Psoas muscle (tissue), 7 donors: ENCODE measurements at regions not wholly inside any gene's neighbourhood (a gene's known extent, or its start where the extent isn't known, plus 50 kb on each side); places are given as distances from the start of the nearest gene placed in this dataset.
A peak's percentile ranks its signal among the peaks of the same experiment; 100 is the strongest.

ENCODE experiments used
- ATAC-seq, 4 donors: fragments of 200-7000 bp; cut with Tn5 transposase; one replicate each; pipeline ENCODE4 v1.9.1; 2020; ENCODE audit warnings: moderate library complexity in 3 of 4, mild to moderate bottlenecking in 2 of 4
- DNase-seq, 2 donors: peaks; one replicate each; pipeline ENCODE4 v3.0.0-alpha.2; 2020
- H3K27ac ChIP-seq: fragments of 200-600 bp; one replicate; pipeline ENCODE4 v1.8.0; 2022
- H3K27me3 ChIP-seq, 3 donors: fragments of 200-600 bp in 1 of 3; one replicate each; pipeline versions ENCODE4 v1.6.1 to v1.8.0; 2013 to 2022; ENCODE audit warnings: low read length in 2 of 3, mild to moderate bottlenecking in 2 of 3, moderate library complexity in 1 of 3; ENCODE audit not compliant: insufficient read depth in 3 of 3
- H3K36me3 ChIP-seq, 2 donors: fragments of 200-600 bp in 1 of 2; one replicate each; pipeline versions ENCODE4 v1.6.1 to v1.8.0; 2013 to 2022; ENCODE audit warnings: low read depth in 1 of 2, mild to moderate bottlenecking in 1 of 2, moderate library complexity in 1 of 2; ENCODE audit not compliant: insufficient read depth in 1 of 2
- H3K4me1 ChIP-seq: fragments of 200-600 bp; one replicate; pipeline ENCODE4 v1.8.0; 2022
- H3K4me3 ChIP-seq: fragments of 200-600 bp; one replicate; pipeline ENCODE4 v1.8.0; 2022; ENCODE audit warnings: mild to moderate bottlenecking
- H3K9me3 ChIP-seq: fragments of 200-600 bp; one replicate; pipeline ENCODE4 v1.8.0; 2022
- WGBS, 3 donors: extraction: QIAGEN DNeasy Blood & Tissue Kit; methylation state at CpG; one replicate each; pipeline versions ENCODE4 v1.1.6 to v1.1.7; 2013; 5-methylcytosine and 5-hydroxymethylcytosine counted together
- intact Hi-C, 2 donors: fragments of 100-400 bp; cut with DNase I; formaldehyde crosslinking; loops; one replicate each; pipeline versions ENCODE4 v1.11.0 to v1.14.2; 2022
- TF ChIP-seq, protein P1 (sequence below): fragments of 200-600 bp; IDR thresholded peaks from one replicate; pipeline ENCODE4 v1.8.0; 2022; ENCODE audit warnings: antibody characterized with exemption
- donor health status: healthy with polysubstance abuse.
- donor health status: DM: no; HTN: no; CAD: no; lungs with moderate emphysema.
- donor health status: Bipolar disorder and iron deficiency.
- donor health status: healthy.
- donor health status: DM: yes; HTN: yes; CAD: no.
- donor health status: DM: no; HTN: no; CAD: no.
- donor health status: DM: yes; HTN: yes; CAD: no.

DNA sequence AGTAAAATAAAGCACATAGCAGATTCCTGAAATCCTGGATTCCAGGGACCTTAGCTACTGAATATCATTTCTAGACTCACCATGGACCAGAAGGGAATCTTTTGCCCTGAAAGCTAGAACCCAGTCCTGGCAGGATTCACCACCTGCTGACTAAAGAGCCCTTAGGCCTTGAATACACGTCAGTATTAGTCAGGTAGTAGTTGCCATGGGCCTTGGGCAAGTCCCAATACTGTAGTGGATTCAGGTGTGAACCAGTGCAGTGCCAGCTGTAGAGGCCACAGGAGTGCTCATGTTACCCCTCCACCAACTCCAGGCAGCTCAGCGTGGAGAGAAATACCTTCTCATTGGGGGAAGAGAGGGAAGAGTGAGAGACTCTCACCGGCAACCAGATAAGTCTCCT lies 64.1 kb upstream of the UBQLN2 start:
- 59 to 84% (median 66%) methylated on average over 3 of the region's 3 CpGs for WGBS, 3 donors
- ATAC-seq (no peak), DNase-seq (no peak)
- no peaks in the 10 kb centered on the region for H3K9me3 ChIP-seq
- H3K27ac ChIP-seq: no peak overlapping the region
- intact Hi-C loops: no loop called here
- H3K4me3 ChIP-seq: no peak overlapping the region
- H3K4me1 ChIP-seq: no peaks in the 10 kb centered on the region
- TF ChIP-seq, protein P1, sequence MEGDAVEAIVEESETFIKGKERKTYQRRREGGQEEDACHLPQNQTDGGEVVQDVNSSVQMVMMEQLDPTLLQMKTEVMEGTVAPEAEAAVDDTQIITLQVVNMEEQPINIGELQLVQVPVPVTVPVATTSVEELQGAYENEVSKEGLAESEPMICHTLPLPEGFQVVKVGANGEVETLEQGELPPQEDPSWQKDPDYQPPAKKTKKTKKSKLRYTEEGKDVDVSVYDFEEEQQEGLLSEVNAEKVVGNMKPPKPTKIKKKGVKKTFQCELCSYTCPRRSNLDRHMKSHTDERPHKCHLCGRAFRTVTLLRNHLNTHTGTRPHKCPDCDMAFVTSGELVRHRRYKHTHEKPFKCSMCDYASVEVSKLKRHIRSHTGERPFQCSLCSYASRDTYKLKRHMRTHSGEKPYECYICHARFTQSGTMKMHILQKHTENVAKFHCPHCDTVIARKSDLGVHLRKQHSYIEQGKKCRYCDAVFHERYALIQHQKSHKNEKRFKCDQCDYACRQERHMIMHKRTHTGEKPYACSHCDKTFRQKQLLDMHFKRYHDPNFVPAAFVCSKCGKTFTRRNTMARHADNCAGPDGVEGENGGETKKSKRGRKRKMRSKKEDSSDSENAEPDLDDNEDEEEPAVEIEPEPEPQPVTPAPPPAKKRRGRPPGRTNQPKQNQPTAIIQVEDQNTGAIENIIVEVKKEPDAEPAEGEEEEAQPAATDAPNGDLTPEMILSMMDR: no peak
- H3K36me3 ChIP-seq: no peaks in the 10 kb centered on the region
- peaks cover 0 to 9% (median 0%) of the 10 kb centered on the region in 3 donors for H3K27me3 ChIP-seq

DNA sequence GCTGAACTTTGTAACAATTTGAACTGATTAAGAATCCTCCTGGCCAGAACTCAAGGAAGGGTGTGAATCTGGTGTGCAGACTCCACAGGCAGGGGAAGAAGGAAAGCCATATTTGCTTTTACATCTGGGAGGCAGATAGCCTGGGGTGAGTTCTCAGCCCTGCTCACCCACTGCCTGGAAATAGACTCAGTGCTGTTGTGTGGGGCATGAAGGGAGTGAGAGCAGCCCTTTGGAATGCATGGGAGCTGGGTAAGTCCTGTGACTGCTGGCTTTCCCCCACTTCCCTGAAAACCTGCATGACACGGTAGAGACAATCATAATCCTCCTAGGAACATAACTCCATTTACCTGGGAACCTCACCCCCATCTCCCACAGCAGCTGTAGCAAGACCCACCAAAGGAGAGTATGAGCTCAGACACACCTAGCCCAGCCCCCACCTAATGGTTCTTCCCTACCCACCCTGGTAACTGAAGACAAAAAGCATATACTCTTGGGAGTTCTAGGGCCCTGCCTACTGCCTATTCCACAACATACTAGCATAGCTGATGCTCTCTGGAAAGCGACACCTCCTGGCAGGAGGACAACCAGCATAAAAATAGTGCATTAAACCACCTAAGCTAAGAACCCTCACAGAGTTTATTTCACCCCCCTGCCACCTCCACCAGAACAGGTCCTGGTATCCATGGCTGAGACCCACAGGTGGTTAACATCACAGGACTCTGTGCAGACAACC lies 59.3 kb upstream of the UBQLN2 start:
- 32 to 46% (median 36%) methylated on average over 2 of the region's 2 CpGs for WGBS, 3 donors
- intact Hi-C loops: no loop called here
- Histone ChIP-seq H3K9me3 (no peaks in the 10 kb centered on the region), H3K27me3 (peaks cover 0 to 9% (median 0%) of the 10 kb centered on the region in 3 donors), H3K4me1 (no peaks in the 10 kb centered on the region), H3K27ac (no peak overlapping the region), H3K4me3 (no peak overlapping the region), H3K36me3 (no peaks in the 10 kb centered on the region)
- ATAC-seq (peak in 1 of 4 donors; percentile 62), DNase-seq (no peak)
- TF ChIP-seq, protein P1: no peak

DNA sequence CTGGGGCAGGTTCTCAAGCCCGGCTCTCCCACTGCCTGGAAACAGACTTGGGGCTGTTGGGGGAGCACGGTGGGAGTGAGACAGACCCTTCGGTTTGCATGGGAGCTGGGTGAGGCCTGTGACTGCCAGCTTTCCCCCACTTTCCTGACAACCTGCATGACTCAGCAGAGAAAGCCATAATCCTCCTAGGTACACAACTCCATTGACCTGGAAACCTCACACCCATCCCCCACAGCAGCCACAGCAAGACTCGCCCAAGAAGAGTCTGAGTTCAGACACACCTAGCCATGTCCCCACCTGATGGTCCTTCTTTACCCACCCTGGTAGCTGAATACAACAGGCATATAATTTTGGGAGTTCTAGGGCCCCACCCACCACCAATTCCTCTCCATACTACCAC lies 57.6 kb upstream of the UBQLN2 start:
- Histone ChIP-seq H3K27me3 (peaks cover 0 to 10% (median 0%) of the 10 kb centered on the region in 3 donors), H3K4me3 (no peak overlapping the region), H3K4me1 (no peaks in the 10 kb centered on the region), H3K27ac (no peak overlapping the region), H3K36me3 (no peaks in the 10 kb centered on the region), H3K9me3 (peaks cover 5% of the 10 kb centered on the region)
- TF ChIP-seq, protein P1: no peak
- DNase-seq (no peak), ATAC-seq (no peak)
- 74 to 89% methylated on average over 4 of the region's 4 CpGs; no CpG with 5 or more reads in 1 of the 3 donors for WGBS, 3 donors
- intact Hi-C loops: no loop called here
